H1 (cell line): ENCODE measurements at regions not wholly inside any gene's neighbourhood (a gene's known extent, or its start where the extent isn't known, plus 50 kb on each side); places are given as distances from the start of the nearest gene placed in this dataset.

ENCODE experiments used
- BRCA1 ChIP-seq: IDR thresholded peaks from 2 replicates; pipeline ENCODE4 v1.6.1; 2012; ENCODE audit warnings: low read depth, low read length, improper control_type of control experiment
- CHD2 ChIP-seq: IDR thresholded peaks from 2 replicates; pipeline ENCODE4 v1.6.1; 2012; ENCODE audit warnings: low read length, improper control_type of control experiment
- CHD7 ChIP-seq: fragments of 300-600 bp; sonication (generic); IDR thresholded peaks from 2 replicates; pipeline ENCODE4 v1.7.1; 2012; ENCODE audit warnings: low read length, moderate library complexity, mild to moderate bottlenecking, inconsistent platforms; ENCODE audit not compliant: insufficient replicate concordance
- CREB1 ChIP-seq: IDR thresholded peaks from 2 replicates; pipeline ENCODE4 v1.6.1; 2012; ENCODE audit warnings: inconsistent platforms
- FOSL1 ChIP-seq: IDR thresholded peaks from 2 replicates; pipeline ENCODE4 v1.6.1; 2011; ENCODE audit warnings: mild to moderate bottlenecking, low read depth, low read length, moderate library complexity; ENCODE audit not compliant: insufficient read depth
- RAD21 ChIP-seq, 2 experiments: IDR thresholded peaks in 1 of 2; conservative IDR thresholded peaks in 1 of 2; 2 replicates each; pipeline ENCODE4 v1.6.1; 2011; ENCODE audit warnings: low read depth in 2 of 2, low read length in 2 of 2, improper control_type of control experiment in 1 of 2, inconsistent platforms in 1 of 2, mild to moderate bottlenecking in 1 of 2, moderate library complexity in 1 of 2
- SIRT6 ChIP-seq: IDR thresholded peaks from one replicate; pipeline ENCODE4 v1.7.1; 2012; ENCODE audit warnings: low read length, inconsistent platforms
- SRF ChIP-seq: IDR thresholded peaks from 2 replicates; pipeline ENCODE4 v1.6.1; 2011; ENCODE audit warnings: mild to moderate bottlenecking, low read depth, low read length, moderate library complexity
- USF2 ChIP-seq: IDR thresholded peaks from 2 replicates; pipeline ENCODE4 v1.6.1; 2011; ENCODE audit warnings: low read length, improper control_type of control experiment
- YY1 ChIP-seq: IDR thresholded peaks from 2 replicates; pipeline ENCODE4 v1.6.1; 2011; ENCODE audit warnings: low read depth, mild to moderate bottlenecking, low read length

GRCh38 chr5:112004867-112005622 lies 248.1 kb upstream of the NREP start (continued):
- no peak for TF ChIP-seq CHD7
- TF ChIP-seq USF2, result no peak
- no peak for TF ChIP-seq FOSL1
- TF ChIP-seq CHD2, result no peak
- TF ChIP-seq BRCA1, result no peak
- TF ChIP-seq YY1, result no peak
- TF ChIP-seq SRF, result no peak
- no peak for TF ChIP-seq RAD21 (IDR thresholded peaks at IDR 0.05 in 1 of 2, conservative IDR thresholded peaks at IDR 0.05 in 1 of 2; ENCODE audit: low read depth in 2 of 2, low read length in 2 of 2)
- TF ChIP-seq CREB1, result no peak
- TF ChIP-seq SIRT6, result no peak
